ENCODE measurements at regions not wholly inside any gene's neighbourhood (a gene's known extent, or its start where the extent isn't known, plus 50 kb on each side); places are given as distances from the start of the nearest gene placed in this dataset.

DNA sequence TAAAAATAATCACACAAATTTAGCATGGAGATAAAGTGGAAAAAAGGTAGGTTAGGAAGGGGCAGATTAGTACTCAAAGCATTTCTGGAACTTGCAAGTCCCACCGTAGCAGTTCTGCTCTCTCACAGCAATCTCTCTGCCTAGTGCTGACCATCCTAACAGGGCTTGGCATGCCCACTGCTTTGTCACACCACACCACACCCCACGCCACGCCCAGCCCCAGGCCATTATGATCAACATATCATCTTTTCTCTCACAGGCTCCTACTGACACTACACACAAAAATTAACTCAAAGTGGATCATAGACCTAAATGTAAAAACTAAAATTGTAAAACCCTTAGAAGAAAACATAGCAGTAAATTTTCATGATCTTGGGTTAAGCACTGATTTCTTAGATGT, 273.7 kb downstream of the DAD1 start (continued):
- TF ChIP-seq, protein P1, sequence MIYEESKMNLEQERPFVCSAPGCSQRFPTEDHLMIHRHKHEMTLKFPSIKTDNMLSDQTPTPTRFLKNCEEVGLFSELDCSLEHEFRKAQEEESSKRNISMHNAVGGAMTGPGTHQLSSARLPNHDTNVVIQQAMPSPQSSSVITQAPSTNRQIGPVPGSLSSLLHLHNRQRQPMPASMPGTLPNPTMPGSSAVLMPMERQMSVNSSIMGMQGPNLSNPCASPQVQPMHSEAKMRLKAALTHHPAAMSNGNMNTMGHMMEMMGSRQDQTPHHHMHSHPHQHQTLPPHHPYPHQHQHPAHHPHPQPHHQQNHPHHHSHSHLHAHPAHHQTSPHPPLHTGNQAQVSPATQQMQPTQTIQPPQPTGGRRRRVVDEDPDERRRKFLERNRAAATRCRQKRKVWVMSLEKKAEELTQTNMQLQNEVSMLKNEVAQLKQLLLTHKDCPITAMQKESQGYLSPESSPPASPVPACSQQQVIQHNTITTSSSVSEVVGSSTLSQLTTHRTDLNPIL (CRISPR knock-in tag; IDR thresholded peaks at IDR 0.05; ENCODE audit: low read depth) = no peak
- TF ChIP-seq BACH2 (CRISPR knock-in tag; IDR thresholded peaks at IDR 0.05; ENCODE audit: borderline replicate concordance) = no peak
- TF ChIP-seq CSDC2 (CRISPR knock-in tag; IDR thresholded peaks at IDR 0.05) = no peak
- TF ChIP-seq ZNF70 (CRISPR knock-in tag; IDR thresholded peaks at IDR 0.05) = no peak

- TF ChIP-seq, protein P2, sequence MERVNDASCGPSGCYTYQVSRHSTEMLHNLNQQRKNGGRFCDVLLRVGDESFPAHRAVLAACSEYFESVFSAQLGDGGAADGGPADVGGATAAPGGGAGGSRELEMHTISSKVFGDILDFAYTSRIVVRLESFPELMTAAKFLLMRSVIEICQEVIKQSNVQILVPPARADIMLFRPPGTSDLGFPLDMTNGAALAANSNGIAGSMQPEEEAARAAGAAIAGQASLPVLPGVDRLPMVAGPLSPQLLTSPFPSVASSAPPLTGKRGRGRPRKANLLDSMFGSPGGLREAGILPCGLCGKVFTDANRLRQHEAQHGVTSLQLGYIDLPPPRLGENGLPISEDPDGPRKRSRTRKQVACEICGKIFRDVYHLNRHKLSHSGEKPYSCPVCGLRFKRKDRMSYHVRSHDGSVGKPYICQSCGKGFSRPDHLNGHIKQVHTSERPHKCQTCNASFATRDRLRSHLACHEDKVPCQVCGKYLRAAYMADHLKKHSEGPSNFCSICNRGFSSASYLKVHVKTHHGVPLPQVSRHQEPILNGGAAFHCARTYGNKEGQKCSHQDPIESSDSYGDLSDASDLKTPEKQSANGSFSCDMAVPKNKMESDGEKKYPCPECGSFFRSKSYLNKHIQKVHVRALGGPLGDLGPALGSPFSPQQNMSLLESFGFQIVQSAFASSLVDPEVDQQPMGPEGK (CRISPR knock-in tag; IDR thresholded peaks at IDR 0.05; ENCODE audit: borderline replicate concordance) = no peak
- TF ChIP-seq, protein P3, sequence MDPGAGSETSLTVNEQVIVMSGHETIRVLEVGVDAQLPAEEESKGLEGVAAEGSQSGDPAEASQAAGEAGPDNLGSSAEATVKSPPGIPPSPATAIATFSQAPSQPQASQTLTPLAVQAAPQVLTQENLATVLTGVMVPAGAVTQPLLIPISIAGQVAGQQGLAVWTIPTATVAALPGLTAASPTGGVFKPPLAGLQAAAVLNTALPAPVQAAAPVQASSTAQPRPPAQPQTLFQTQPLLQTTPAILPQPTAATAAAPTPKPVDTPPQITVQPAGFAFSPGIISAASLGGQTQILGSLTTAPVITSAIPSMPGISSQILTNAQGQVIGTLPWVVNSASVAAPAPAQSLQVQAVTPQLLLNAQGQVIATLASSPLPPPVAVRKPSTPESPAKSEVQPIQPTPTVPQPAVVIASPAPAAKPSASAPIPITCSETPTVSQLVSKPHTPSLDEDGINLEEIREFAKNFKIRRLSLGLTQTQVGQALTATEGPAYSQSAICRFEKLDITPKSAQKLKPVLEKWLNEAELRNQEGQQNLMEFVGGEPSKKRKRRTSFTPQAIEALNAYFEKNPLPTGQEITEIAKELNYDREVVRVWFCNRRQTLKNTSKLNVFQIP (CRISPR knock-in tag; IDR thresholded peaks at IDR 0.05; ENCODE audit: borderline replicate concordance, low read depth) = no peak
- no peak for TF ChIP-seq ZNF70 (CRISPR knock-in tag; IDR thresholded peaks at IDR 0.05)
- TF ChIP-seq, protein P4, sequence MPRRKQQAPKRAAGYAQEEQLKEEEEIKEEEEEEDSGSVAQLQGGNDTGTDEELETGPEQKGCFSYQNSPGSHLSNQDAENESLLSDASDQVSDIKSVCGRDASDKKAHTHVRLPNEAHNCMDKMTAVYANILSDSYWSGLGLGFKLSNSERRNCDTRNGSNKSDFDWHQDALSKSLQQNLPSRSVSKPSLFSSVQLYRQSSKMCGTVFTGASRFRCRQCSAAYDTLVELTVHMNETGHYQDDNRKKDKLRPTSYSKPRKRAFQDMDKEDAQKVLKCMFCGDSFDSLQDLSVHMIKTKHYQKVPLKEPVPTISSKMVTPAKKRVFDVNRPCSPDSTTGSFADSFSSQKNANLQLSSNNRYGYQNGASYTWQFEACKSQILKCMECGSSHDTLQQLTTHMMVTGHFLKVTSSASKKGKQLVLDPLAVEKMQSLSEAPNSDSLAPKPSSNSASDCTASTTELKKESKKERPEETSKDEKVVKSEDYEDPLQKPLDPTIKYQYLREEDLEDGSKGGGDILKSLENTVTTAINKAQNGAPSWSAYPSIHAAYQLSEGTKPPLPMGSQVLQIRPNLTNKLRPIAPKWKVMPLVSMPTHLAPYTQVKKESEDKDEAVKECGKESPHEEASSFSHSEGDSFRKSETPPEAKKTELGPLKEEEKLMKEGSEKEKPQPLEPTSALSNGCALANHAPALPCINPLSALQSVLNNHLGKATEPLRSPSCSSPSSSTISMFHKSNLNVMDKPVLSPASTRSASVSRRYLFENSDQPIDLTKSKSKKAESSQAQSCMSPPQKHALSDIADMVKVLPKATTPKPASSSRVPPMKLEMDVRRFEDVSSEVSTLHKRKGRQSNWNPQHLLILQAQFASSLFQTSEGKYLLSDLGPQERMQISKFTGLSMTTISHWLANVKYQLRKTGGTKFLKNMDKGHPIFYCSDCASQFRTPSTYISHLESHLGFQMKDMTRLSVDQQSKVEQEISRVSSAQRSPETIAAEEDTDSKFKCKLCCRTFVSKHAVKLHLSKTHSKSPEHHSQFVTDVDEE (CRISPR knock-in tag; IDR thresholded peaks at IDR 0.05) = no peak
- no peak for TF ChIP-seq ZFP3 (CRISPR knock-in tag; IDR thresholded peaks at IDR 0.05)
- no peak for TF ChIP-seq ISL1 (CRISPR knock-in tag; IDR thresholded peaks at IDR 0.05)
- TF ChIP-seq ZNF8 (CRISPR knock-in tag; IDR thresholded peaks at IDR 0.05) = no peak
- no peak for TF ChIP-seq TOX (CRISPR knock-in tag; IDR thresholded peaks at IDR 0.05; ENCODE audit: borderline replicate concordance)
- no peak for TF ChIP-seq TCF4 (CRISPR knock-in tag; IDR thresholded peaks at IDR 0.05; ENCODE audit: borderline replicate concordance)
- peak; percentile 95 for ATAC-seq
Observed at GRCh38 chr14:22314183-22314820, 274.7 kb downstream of the DAD1 start.

- ATAC-seq = no peak
- no peak for TF ChIP-seq ZC3H10 (CRISPR knock-in tag; IDR thresholded peaks at IDR 0.05)
Observed at GRCh38 chr14:22313172-22313801, 275.7 kb downstream of the DAD1 start.

GRCh38 chr14:22311636-22312035, 277.4 kb downstream of the DAD1 start:
- no peak for TF ChIP-seq ZNF8 (CRISPR knock-in tag; IDR thresholded peaks at IDR 0.05)
- no peak for TF ChIP-seq ESRRG (CRISPR knock-in tag; IDR thresholded peaks at IDR 0.05)
- no peak for TF ChIP-seq GLIS3 (CRISPR knock-in tag; IDR thresholded peaks at IDR 0.05)
- no peak for TF ChIP-seq ZC3H10 (CRISPR knock-in tag; IDR thresholded peaks at IDR 0.05)
- TF ChIP-seq ZNF70 (CRISPR knock-in tag; IDR thresholded peaks at IDR 0.05) = no peak
- TF ChIP-seq ZFP30 (CRISPR knock-in tag; IDR thresholded peaks at IDR 0.05) = no peak
- TF ChIP-seq TCF4 (CRISPR knock-in tag; IDR thresholded peaks at IDR 0.05; ENCODE audit: borderline replicate concordance) = no peak
- TF ChIP-seq ZNF565 (CRISPR knock-in tag; conservative IDR thresholded peaks at IDR 0.05; ENCODE audit: low read depth) = no peak
- TF ChIP-seq ISL1 (CRISPR knock-in tag; IDR thresholded peaks at IDR 0.05) = no peak
- TF ChIP-seq PPARA (CRISPR knock-in tag; IDR thresholded peaks at IDR 0.05; ENCODE audit: borderline replicate concordance) = no peak
- TF ChIP-seq, protein P1 (CRISPR knock-in tag; IDR thresholded peaks at IDR 0.05; ENCODE audit: low read depth) = no peak
- TF ChIP-seq CSDC2 (CRISPR knock-in tag; IDR thresholded peaks at IDR 0.05) = no peak
- TF ChIP-seq BACH2 (CRISPR knock-in tag; IDR thresholded peaks at IDR 0.05; ENCODE audit: borderline replicate concordance) = no peak
- TF ChIP-seq, protein P4 (CRISPR knock-in tag; IDR thresholded peaks at IDR 0.05) = no peak
- TF ChIP-seq ZFP3 (CRISPR knock-in tag; IDR thresholded peaks at IDR 0.05) = no peak
- TF ChIP-seq, protein P2 (CRISPR knock-in tag; IDR thresholded peaks at IDR 0.05; ENCODE audit: borderline replicate concordance) = no peak
- ATAC-seq = no peak
